ENCODE measurements at regions not wholly inside any gene's neighbourhood (a gene's known extent, or its start where the extent isn't known, plus 50 kb on each side); places are given as distances from the start of the nearest gene placed in this dataset.

DNA sequence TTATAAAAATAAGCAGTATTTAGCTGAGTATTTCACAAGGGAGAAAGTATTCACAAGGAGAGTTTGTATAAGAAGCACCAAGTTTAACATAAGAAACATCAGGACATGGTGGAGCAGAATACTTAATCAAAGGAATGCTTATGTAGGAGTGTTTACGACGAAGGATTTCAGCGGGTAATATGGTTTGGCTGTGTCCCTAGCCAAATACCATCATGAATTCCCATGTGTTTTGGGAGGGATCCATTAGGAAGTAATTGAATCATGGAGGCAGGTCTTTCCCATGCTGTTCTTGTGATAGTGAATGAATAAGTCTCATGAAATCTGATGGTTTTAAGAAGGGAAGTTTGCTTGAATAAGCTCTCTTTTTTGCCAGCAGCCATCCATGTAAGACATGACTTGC is 1099.1 kb upstream of the ADGRB3 start:
- TF ChIP-seq, protein P1, sequence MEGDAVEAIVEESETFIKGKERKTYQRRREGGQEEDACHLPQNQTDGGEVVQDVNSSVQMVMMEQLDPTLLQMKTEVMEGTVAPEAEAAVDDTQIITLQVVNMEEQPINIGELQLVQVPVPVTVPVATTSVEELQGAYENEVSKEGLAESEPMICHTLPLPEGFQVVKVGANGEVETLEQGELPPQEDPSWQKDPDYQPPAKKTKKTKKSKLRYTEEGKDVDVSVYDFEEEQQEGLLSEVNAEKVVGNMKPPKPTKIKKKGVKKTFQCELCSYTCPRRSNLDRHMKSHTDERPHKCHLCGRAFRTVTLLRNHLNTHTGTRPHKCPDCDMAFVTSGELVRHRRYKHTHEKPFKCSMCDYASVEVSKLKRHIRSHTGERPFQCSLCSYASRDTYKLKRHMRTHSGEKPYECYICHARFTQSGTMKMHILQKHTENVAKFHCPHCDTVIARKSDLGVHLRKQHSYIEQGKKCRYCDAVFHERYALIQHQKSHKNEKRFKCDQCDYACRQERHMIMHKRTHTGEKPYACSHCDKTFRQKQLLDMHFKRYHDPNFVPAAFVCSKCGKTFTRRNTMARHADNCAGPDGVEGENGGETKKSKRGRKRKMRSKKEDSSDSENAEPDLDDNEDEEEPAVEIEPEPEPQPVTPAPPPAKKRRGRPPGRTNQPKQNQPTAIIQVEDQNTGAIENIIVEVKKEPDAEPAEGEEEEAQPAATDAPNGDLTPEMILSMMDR (conservative IDR thresholded peaks at IDR 0.05; ENCODE audit: low read depth, low read length) = no peak
- TF ChIP-seq EZH2 (IDR thresholded peaks at IDR 0.05; ENCODE audit: low read length, unreplicated experiment) = no peak
- no peak for TF ChIP-seq EZH2phosphoT487 (IDR thresholded peaks at IDR 0.05; ENCODE audit: borderline replicate concordance, low read length)
